ENCODE measurements at regions not wholly inside any gene's neighbourhood (a gene's known extent, or its start where the extent isn't known, plus 50 kb on each side); places are given as distances from the start of the nearest gene placed in this dataset.
"Not testable (repeated sequence)": the region's sequence is repeated elsewhere in the genome, so short reads cannot be mapped to it uniquely, and the experiment has no call there.

DNA sequence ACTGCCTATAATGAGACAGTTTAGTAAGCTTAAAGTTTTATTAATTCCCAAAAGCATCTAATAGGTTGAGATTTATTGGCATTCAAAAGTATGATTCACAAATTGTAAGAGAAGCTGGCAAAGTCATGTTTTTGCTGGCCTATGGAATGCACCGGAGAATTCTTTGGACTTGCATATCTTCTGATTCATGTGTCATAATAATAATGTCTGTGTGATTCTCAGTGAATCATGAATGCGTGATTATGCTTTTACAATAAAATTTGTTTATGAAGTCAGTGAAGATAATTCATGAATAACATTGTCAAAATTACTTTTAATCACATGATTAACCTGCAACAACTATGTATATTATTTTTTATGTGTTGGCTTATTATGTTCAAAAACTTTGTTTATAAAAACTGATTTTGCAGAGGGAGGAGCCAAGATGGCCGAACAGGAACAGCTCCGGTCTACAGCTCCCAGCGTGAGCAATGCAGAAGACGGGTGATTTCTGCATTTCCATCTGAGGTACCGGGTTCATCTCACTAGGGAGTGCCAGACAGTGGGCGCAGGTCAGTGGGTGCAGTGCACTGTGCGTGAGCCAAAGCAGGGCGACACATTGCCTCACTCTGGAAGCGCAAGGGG is 389.2 kb downstream of the SRGAP2C start:
- not testable (repeated sequence) for DNase-seq (ENCODE audit: low read depth in 2 of 2)

GRCh38 chr1:121574505-121574899 is 389.7 kb downstream of the SRGAP2C start:
- not testable (repeated sequence) for DNase-seq (ENCODE audit: low read depth in 2 of 2)

DNA sequence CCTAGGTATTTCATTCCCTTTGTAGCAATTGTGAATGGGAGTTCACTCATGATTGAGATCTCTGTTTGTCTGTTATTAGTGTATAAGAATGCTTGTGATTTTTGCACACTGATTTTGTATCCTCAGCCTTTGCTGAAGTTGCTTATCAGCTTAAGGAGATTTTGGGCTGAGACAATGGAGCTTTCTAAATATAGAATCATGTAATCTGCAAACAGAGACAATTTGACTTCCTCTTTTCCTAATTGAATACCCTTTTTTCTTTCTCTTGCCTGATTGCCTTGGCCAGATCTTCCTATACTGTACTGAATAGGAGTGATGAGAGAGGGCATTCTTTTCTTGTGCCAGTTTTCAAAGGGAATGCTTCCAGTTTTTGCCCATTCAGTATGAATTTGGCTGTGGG is 398.1 kb downstream of the SRGAP2C start:
- not testable (repeated sequence) for DNase-seq (ENCODE audit: low read depth in 2 of 2)

DNA sequence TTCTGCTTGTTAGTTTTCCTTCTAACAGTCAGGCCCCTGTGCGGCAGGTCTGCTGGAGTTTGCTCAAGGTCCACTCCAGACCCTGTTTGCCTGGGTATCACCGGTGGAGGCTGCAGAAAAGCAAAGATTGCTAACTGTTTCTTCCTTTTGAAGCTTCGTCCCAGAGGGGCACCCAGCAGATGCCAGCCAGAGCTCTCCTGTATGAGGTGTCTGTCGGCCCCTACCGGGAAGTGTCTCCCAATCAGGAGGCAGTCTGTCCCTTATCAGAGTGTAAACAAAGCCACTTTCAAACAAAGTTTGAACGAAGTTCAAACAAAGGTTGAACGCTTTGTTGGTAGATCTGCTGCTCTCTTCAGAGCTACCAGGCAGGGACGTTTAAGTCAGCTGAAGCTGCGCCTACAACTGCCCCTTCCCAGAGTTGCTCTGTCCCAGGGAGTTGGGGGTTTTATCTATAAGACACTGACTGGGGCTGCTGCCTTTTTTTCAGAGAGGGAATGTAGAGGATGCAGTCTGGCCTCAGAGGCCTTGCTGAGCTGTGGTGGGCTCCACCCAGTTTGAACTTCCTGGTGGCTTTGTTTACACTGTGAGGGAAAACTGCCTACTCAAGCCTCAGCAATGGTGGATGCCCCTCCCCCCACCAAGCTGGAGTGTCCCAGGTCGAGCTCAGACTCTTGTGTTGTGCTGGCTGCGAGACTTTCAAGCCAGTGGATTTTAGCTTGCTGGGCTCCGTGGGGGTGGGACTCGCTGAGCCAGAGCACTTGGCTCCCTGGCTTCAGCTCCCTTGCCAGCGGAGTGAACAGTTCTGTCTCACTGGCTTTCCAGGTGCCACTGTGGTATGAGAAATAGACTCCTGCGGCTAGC is 401.8 kb downstream of the SRGAP2C start:
- no peak for DNase-seq (ENCODE audit: low read depth in 2 of 2)

DNA sequence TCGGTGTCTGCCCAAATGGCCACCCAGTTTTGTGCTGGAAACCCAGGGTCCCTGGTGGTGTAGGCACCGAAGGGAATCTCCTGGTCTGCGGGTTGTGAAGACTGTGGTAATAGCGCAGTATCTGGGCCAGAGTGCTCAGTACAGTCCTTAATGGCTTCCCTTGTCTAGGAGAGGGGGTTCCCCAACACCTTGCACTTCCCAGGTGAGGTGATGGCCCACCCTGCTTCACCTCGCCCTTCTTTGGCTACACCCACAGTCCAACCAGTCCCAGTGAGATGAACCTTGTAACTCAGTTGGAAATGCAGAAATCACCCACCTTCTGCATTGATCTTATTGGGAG is 402.4 kb downstream of the SRGAP2C start:
- DNase-seq (ENCODE audit: low read depth in 2 of 2) = no peak

- DNase-seq (ENCODE audit: low read depth in 2 of 2) = no peak
Measured at GRCh38 chr1:121587777-121588176, 403.0 kb downstream of the SRGAP2C start.

- DNase-seq (ENCODE audit: low read depth in 2 of 2) = no peak
Measured at GRCh38 chr1:121594096-121594495, 409.3 kb downstream of the SRGAP2C start.

- no peak for DNase-seq (ENCODE audit: low read depth in 2 of 2)
Measured at GRCh38 chr1:121595089-121595488, 410.3 kb downstream of the SRGAP2C start.

DNA sequence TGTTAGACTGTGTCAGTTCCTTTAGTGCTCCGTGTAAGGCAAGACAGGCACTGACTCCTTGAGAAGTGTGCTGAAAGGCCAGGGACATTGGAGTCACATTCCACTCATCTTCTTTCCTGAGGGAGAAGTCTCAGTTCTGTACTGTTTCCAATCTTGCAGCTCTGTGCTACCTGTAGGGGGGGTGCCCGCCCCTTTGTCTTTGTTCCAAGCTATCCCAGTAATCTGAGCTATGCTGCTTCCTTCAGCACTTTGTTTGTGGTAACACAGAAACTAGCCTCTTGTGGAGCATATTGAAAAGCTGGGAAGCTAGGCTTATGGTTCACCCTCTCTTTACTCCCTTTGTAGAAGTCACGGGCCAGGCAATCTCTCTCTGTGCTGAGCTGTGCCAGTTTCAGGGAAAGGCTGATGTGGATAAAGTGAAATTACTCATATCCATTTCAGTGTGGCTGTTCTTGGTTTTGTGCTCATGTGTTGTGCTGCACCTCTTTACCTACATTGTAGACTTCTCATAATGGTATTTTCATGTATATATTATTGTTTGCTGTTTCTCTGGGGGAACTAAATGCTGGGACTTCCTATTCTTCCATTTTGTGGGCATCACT is 420.2 kb downstream of the SRGAP2C start:
- DNase-seq (ENCODE audit: low read depth in 2 of 2) = not testable (repeated sequence)

DNA sequence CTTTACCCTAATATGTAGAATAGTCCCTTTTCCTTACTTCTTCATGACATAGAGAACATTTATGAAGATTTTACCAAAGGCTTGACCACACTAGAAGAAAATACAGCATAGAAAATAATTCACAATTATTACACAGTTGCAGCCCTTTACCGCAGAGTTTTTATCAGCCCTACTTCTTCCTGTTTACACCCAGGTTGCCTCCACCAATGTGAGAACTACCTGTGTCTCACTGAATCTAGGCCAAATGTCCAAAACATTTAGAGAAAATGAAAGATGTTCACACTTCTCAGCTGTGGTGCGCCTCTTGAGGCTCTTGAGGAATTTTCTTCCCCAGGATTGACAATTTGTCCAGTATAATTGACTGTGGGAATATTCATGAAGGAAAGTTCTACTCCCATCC is 422.7 kb downstream of the SRGAP2C start:
- not testable (repeated sequence) for DNase-seq (ENCODE audit: low read depth in 2 of 2)

Data from stimulated activated CD8-positive, alpha-beta memory T cell treated with anti-CD3 and anti-CD28 coated beads, Interleukin-15, amount 100 ng/mL, for 48 hours (primary cell).